DMS79 (cell line): ENCODE measurements at regions not wholly inside any gene's neighbourhood (a gene's known extent, or its start where the extent isn't known, plus 50 kb on each side); places are given as distances from the start of the nearest gene placed in this dataset.

ENCODE experiments used
- DNase-seq: peaks from one replicate; lab custom pipeline; 2025; lab: John Stamatoyannopoulos, UW

GRCh38 chr11:71075871-71076420 is 176.4 kb downstream of the SHANK2 start:
- no peak for DNase-seq

- DNase-seq: no peak
Measured at GRCh38 chr11:71075116-71075720, 177.2 kb downstream of the SHANK2 start.

- no peak for DNase-seq
Measured at GRCh38 chr11:71071736-71072509, 180.5 kb downstream of the SHANK2 start.

GRCh38 chr11:71070490-71071453 is 181.6 kb downstream of the SHANK2 start:
- DNase-seq: no peak

- no peak for DNase-seq
Measured at GRCh38 chr11:71068963-71069362, 183.4 kb downstream of the SHANK2 start.

- DNase-seq: no peak
Measured at GRCh38 chr11:71067753-71068152, 184.6 kb downstream of the SHANK2 start.

- no peak for DNase-seq
Measured at GRCh38 chr11:71066311-71066710, 186.1 kb downstream of the SHANK2 start.

GRCh38 chr11:71065841-71066240 is 186.5 kb downstream of the SHANK2 start:
- no peak for DNase-seq

GRCh38 chr11:71064702-71065515 is 187.5 kb downstream of the SHANK2 start:
- DNase-seq: no peak

GRCh38 chr11:71064183-71064582 is 188.2 kb downstream of the SHANK2 start:
- DNase-seq: no peak

- no peak for DNase-seq
Measured at GRCh38 chr11:71063129-71063528, 189.2 kb downstream of the SHANK2 start.

- DNase-seq: no peak
Measured at GRCh38 chr11:71062199-71062598, 190.2 kb downstream of the SHANK2 start.

GRCh38 chr11:71060391-71060791 is 192.0 kb downstream of the SHANK2 start:
- no peak for DNase-seq

- DNase-seq: no peak
Measured at GRCh38 chr11:71059662-71060061, 192.7 kb downstream of the SHANK2 start.

- DNase-seq: no peak
Measured at GRCh38 chr11:71055925-71056324, 196.5 kb downstream of the SHANK2 start.
